ENCODE measurements at regions not wholly inside any gene's neighbourhood (a gene's known extent, or its start where the extent isn't known, plus 50 kb on each side); places are given as distances from the start of the nearest gene placed in this dataset.

DNA sequence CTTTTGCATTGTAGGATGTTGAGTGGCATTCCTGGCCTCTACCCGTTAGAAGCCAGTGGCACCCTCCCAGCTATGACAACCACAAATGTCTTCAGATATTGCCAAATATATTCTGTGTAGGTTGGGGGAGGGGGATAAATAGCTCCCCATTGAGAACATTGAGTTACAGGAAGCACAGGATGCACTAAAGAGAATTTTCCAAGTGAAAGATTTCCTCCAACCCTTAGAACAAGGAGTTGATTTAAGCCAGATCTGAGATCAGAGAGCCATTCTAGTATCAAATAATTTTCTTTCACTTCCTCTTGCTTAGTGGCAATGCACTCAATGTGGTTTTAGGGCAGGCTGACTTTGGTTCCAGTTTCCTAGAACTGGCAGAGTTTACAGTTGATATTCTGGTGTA lies 436.6 kb downstream of the C4orf33 start:
- TF ChIP-seq EZH2 (IDR thresholded peaks at IDR 0.05; ENCODE audit: insufficient read depth, poor library complexity, severe bottlenecking) (no peak), EZH2phosphoT487 (IDR thresholded peaks at IDR 0.05; ENCODE audit: insufficient read depth, low read depth) (no peak)

Data from GM23248 (cell line).